ENCODE measurements at regions not wholly inside any gene's neighbourhood (a gene's known extent, or its start where the extent isn't known, plus 50 kb on each side); places are given as distances from the start of the nearest gene placed in this dataset.

DNA sequence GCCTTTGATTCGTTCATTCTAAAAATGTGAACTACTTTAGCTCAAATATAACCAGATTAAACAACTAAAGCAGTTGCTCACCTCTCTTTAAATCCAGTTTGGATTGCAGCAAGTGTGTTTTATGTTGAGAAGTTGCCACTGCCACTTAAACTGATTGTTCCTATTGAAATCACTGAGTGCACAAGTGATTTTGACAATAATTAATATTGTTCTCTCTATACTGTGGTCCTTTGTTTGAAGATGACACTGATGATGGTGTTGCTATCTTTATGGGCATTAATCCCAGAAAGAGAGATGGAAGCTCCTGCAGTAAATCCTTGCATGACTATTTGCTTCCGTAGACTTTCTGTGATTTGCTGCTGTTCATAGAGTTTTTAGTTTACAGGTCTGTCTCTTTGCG lies 251.4 kb upstream of the ZEB2 start:
- BruUV-seq (replicated peaks): no TSS peak
- POLR2A ChIA-PET: no interaction called here

More for the DNA sequence above, 251.4 kb upstream of the ZEB2 start:
- TF ChIP-seq CEBPB (IDR thresholded peaks at IDR 0.05; ENCODE audit: low read depth) (no peak), ZNF274 (IDR thresholded peaks at IDR 0.05; ENCODE audit: low read depth, low read length) (no peak), TCF7L2 (IDR thresholded peaks at IDR 0.05; ENCODE audit: borderline replicate concordance, extremely low read depth, insufficient read depth, insufficient read length) (no peak), POLR2A (IDR thresholded peaks at IDR 0.05; ENCODE audit: borderline replicate concordance, extremely low read depth, insufficient read depth, insufficient read length) (no peak), ZFX (IDR thresholded peaks at IDR 0.05) (no peak), RAD21 (IDR thresholded peaks at IDR 0.05; ENCODE audit: low read depth) (no peak), SIN3A (IDR thresholded peaks at IDR 0.05; ENCODE audit: low read depth) (no peak), SP1 (IDR thresholded peaks at IDR 0.05; ENCODE audit: low read depth) (no peak), CBX3 (IDR thresholded peaks at IDR 0.05; ENCODE audit: low read depth) (no peak), YY1 (IDR thresholded peaks at IDR 0.05; ENCODE audit: extremely low read depth, insufficient replicate concordance, low read depth, low read length) (no peak), EGR1 (IDR thresholded peaks at IDR 0.05; ENCODE audit: low read depth) (no peak), FOSL1 (IDR thresholded peaks at IDR 0.05; ENCODE audit: low read depth) (no peak), JUND (IDR thresholded peaks at IDR 0.05) (no peak), POLR2AphosphoS5 (IDR thresholded peaks at IDR 0.05; ENCODE audit: low read depth, low read length) (no peak), EZH2phosphoT487 (IDR thresholded peaks at IDR 0.05; ENCODE audit: borderline replicate concordance) (no peak)
- TF ChIP-seq, protein P1, sequence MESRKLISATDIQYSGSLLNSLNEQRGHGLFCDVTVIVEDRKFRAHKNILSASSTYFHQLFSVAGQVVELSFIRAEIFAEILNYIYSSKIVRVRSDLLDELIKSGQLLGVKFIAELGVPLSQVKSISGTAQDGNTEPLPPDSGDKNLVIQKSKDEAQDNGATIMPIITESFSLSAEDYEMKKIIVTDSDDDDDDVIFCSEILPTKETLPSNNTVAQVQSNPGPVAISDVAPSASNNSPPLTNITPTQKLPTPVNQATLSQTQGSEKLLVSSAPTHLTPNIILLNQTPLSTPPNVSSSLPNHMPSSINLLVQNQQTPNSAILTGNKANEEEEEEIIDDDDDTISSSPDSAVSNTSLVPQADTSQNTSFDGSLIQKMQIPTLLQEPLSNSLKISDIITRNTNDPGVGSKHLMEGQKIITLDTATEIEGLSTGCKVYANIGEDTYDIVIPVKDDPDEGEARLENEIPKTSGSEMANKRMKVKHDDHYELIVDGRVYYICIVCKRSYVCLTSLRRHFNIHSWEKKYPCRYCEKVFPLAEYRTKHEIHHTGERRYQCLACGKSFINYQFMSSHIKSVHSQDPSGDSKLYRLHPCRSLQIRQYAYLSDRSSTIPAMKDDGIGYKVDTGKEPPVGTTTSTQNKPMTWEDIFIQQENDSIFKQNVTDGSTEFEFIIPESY (IDR thresholded peaks at IDR 0.05; ENCODE audit: extremely low read depth, insufficient replicate concordance, low read length): no peak
- TF ChIP-seq, protein P2, sequence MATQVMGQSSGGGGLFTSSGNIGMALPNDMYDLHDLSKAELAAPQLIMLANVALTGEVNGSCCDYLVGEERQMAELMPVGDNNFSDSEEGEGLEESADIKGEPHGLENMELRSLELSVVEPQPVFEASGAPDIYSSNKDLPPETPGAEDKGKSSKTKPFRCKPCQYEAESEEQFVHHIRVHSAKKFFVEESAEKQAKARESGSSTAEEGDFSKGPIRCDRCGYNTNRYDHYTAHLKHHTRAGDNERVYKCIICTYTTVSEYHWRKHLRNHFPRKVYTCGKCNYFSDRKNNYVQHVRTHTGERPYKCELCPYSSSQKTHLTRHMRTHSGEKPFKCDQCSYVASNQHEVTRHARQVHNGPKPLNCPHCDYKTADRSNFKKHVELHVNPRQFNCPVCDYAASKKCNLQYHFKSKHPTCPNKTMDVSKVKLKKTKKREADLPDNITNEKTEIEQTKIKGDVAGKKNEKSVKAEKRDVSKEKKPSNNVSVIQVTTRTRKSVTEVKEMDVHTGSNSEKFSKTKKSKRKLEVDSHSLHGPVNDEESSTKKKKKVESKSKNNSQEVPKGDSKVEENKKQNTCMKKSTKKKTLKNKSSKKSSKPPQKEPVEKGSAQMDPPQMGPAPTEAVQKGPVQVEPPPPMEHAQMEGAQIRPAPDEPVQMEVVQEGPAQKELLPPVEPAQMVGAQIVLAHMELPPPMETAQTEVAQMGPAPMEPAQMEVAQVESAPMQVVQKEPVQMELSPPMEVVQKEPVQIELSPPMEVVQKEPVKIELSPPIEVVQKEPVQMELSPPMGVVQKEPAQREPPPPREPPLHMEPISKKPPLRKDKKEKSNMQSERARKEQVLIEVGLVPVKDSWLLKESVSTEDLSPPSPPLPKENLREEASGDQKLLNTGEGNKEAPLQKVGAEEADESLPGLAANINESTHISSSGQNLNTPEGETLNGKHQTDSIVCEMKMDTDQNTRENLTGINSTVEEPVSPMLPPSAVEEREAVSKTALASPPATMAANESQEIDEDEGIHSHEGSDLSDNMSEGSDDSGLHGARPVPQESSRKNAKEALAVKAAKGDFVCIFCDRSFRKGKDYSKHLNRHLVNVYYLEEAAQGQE (IDR thresholded peaks at IDR 0.05; ENCODE audit: low read depth): no peak
- TF ChIP-seq, protein P3, sequence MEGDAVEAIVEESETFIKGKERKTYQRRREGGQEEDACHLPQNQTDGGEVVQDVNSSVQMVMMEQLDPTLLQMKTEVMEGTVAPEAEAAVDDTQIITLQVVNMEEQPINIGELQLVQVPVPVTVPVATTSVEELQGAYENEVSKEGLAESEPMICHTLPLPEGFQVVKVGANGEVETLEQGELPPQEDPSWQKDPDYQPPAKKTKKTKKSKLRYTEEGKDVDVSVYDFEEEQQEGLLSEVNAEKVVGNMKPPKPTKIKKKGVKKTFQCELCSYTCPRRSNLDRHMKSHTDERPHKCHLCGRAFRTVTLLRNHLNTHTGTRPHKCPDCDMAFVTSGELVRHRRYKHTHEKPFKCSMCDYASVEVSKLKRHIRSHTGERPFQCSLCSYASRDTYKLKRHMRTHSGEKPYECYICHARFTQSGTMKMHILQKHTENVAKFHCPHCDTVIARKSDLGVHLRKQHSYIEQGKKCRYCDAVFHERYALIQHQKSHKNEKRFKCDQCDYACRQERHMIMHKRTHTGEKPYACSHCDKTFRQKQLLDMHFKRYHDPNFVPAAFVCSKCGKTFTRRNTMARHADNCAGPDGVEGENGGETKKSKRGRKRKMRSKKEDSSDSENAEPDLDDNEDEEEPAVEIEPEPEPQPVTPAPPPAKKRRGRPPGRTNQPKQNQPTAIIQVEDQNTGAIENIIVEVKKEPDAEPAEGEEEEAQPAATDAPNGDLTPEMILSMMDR (IDR thresholded peaks at IDR 0.05 in 2 of 3, conservative IDR thresholded peaks at IDR 0.05 in 1 of 3; ENCODE audit: borderline replicate concordance in 1 of 3, insufficient read depth in 1 of 3, low read depth in 2 of 3, low read length in 2 of 3): no peak
- Histone ChIP-seq H3K4me2 (ENCODE audit: low read length) (no peak overlapping the region), H3K9me2 (ENCODE audit: insufficient read depth) (no peaks in the 10 kb centered on the region), H3K79me2 (ENCODE audit: insufficient read depth, low read length) (no peaks in the 10 kb centered on the region), H4K20me1 (ENCODE audit: insufficient read depth) (no peaks in the 10 kb centered on the region), H3K27ac (ENCODE audit: low read depth, low read length) (no peak overlapping the region), H3K36me3 (ENCODE audit: control insufficient read depth in 1 of 2, insufficient read depth in 2 of 2, low read length in 2 of 2) (no peaks in the 10 kb centered on the region), H3K27me3 (ENCODE audit: insufficient read depth, low read length) (no peaks in the 10 kb centered on the region), H3K4me1 (ENCODE audit: control insufficient read depth in 1 of 2, insufficient read depth in 2 of 2, low read length in 2 of 2) (no peaks in the 10 kb centered on the region), H2AFZ (ENCODE audit: low read depth, low read length, poor library complexity, severe bottlenecking) (no peak overlapping the region), H3K4me3 (replicated peaks in 1 of 2; ENCODE audit: low read depth in 1 of 2, low read length in 2 of 2) (no peak overlapping the region), H3K9me3 (ENCODE audit: control insufficient read depth in 1 of 2, insufficient read depth in 1 of 2, low read depth in 1 of 2, low read length in 2 of 2) (no peaks in the 10 kb centered on the region), H3K9ac (ENCODE audit: low read length) (no peak overlapping the region)
- DNase-seq (ENCODE audit: low read depth, low spot score) (no peak), ATAC-seq (no peak)
- intact Hi-C loops (cut with micrococcal nuclease): no loop called here
- ChIA-PET RAD21 (ENCODE audit: low non-redundant PET in 1 of 2, low total read pairs in 2 of 2, uncharacterized antibody in 2 of 2, unreplicated experiment in 2 of 2) (no interaction called here), CTCF (no interaction called here)
